Jurkat, Clone E6-1 (cell line): ENCODE measurements at regions not wholly inside any gene's neighbourhood (a gene's known extent, or its start where the extent isn't known, plus 50 kb on each side); places are given as distances from the start of the nearest gene placed in this dataset.
"Not testable (repeated sequence)": the region's sequence is repeated elsewhere in the genome, so short reads cannot be mapped to it uniquely, and the experiment has no call there.

ENCODE experiments used
- DNase-seq: peaks from one replicate; pipeline ENCODE4 v3.0.0-alpha.2; 2011; ENCODE audit warnings: low read depth, low spot score
- H3K4me3 ChIP-seq: 2 replicates; pipeline ENCODE4 v1.5.1; 2011; ENCODE audit warnings: mild to moderate bottlenecking, low read length, control low read depth, moderate library complexity

GRCh38 chr4:123243220-123243619 is 153.4 kb upstream of the SPRY1 start:
- not testable (repeated sequence) for H3K4me3 ChIP-seq, DNase-seq

- no peak for DNase-seq
- no peak overlapping the region for H3K4me3 ChIP-seq
These were observed 152.5 kb upstream of the SPRY1 start for GRCh38 chr4:123244137-123244536.

- no peak overlapping the region for H3K4me3 ChIP-seq
- no peak for DNase-seq
These were observed 150.5 kb upstream of the SPRY1 start for GRCh38 chr4:123246085-123246484.

GRCh38 chr4:123248085-123248659 is 148.4 kb upstream of the SPRY1 start:
- DNase-seq = no peak

GRCh38 chr4:123249821-123250220 is 146.8 kb upstream of the SPRY1 start:
- DNase-seq = no peak
- H3K4me3 ChIP-seq = no peak overlapping the region

More at GRCh38 chr4:123248085-123248659, 148.4 kb upstream of the SPRY1 start:
- H3K4me3 ChIP-seq = no peak overlapping the region

GRCh38 chr4:123250843-123251242 is 145.8 kb upstream of the SPRY1 start:
- DNase-seq = no peak

GRCh38 chr4:123255971-123256370 is 140.6 kb upstream of the SPRY1 start:
- no peak overlapping the region for H3K4me3 ChIP-seq
- no peak for DNase-seq

More at GRCh38 chr4:123250843-123251242, 145.8 kb upstream of the SPRY1 start:
- no peak overlapping the region for H3K4me3 ChIP-seq

GRCh38 chr4:123256901-123257300 is 139.7 kb upstream of the SPRY1 start:
- H3K4me3 ChIP-seq = no peak overlapping the region
- DNase-seq = no peak

GRCh38 chr4:123257591-123257990 is 139.0 kb upstream of the SPRY1 start:
- no peak overlapping the region for H3K4me3 ChIP-seq

GRCh38 chr4:123259676-123260646 is 136.6 kb upstream of the SPRY1 start:
- no peak overlapping the region for H3K4me3 ChIP-seq
- no peak for DNase-seq

More at GRCh38 chr4:123257591-123257990, 139.0 kb upstream of the SPRY1 start:
- no peak for DNase-seq

GRCh38 chr4:123260653-123261052 is 135.9 kb upstream of the SPRY1 start:
- no peak overlapping the region for H3K4me3 ChIP-seq
- no peak for DNase-seq

GRCh38 chr4:123262080-123262479 is 134.5 kb upstream of the SPRY1 start:
- DNase-seq = no peak
- H3K4me3 ChIP-seq = no peak overlapping the region

GRCh38 chr4:123265443-123265842 is 131.2 kb upstream of the SPRY1 start:
- H3K4me3 ChIP-seq = no peak overlapping the region
- DNase-seq = no peak

GRCh38 chr4:123266221-123266620 is 130.4 kb upstream of the SPRY1 start:
- DNase-seq = no peak
- no peak overlapping the region for H3K4me3 ChIP-seq

GRCh38 chr4:123278755-123279154 is 117.8 kb upstream of the SPRY1 start:
- DNase-seq = no peak
- H3K4me3 ChIP-seq = no peak overlapping the region

- no peak for DNase-seq
- no peak overlapping the region for H3K4me3 ChIP-seq
These were observed 113.2 kb upstream of the SPRY1 start for GRCh38 chr4:123283371-123283895.

- H3K4me3 ChIP-seq = no peak overlapping the region
- no peak for DNase-seq
These were observed 112.4 kb upstream of the SPRY1 start for GRCh38 chr4:123284168-123284567.

- no peak for DNase-seq
- no peak overlapping the region for H3K4me3 ChIP-seq
These were observed 109.6 kb upstream of the SPRY1 start for GRCh38 chr4:123286903-123287466.

GRCh38 chr4:123288309-123289025 is 108.1 kb upstream of the SPRY1 start:
- no peak overlapping the region for H3K4me3 ChIP-seq
- DNase-seq = no peak
